ENCODE measurements at regions not wholly inside any gene's neighbourhood (a gene's known extent, or its start where the extent isn't known, plus 50 kb on each side); places are given as distances from the start of the nearest gene placed in this dataset.

GRCh38 chr4:154030152-154030551 is 241.3 kb upstream of the SFRP2 start:
- H3K27ac Mint-ChIP-seq = peak overlapping the region in 2 of 3 experiments; percentile 41 to 56; a peak in 2 of 7 replicates
- no peak overlapping the region for H3K18ac ChIP-seq (ENCODE audit: insufficient read length, low read depth, low read length)
- no peak overlapping the region for H4K8ac ChIP-seq (replicated peaks; ENCODE audit: insufficient read length, low read depth, low read length)
- DNase-seq = no peak
- H3K9ac ChIP-seq (ENCODE audit: extremely low read depth, insufficient read length, low read length) = no peak overlapping the region
- no peak overlapping the region for H2AFZ ChIP-seq (ENCODE audit: low read length)
- no peaks in the 10 kb centered on the region for H3K27me3 ChIP-seq (ENCODE audit: insufficient read depth, low read length)
- H3K36me3 Mint-ChIP-seq (ENCODE audit: insufficient read depth in 1 of 3, low read depth in 3 of 3) = peaks cover 7 to 9% (median 8%) of the 10 kb centered on the region in 3 experiments
- no peak overlapping the region for H3K23ac ChIP-seq (ENCODE audit: insufficient read length, low read depth, low read length)
- peaks cover 24 to 26% of the 10 kb centered on the region in 2 experiments for H3K4me1 Mint-ChIP-seq
- no peaks in the 10 kb centered on the region for H3K9me3 ChIP-seq (ENCODE audit: control insufficient read depth, low read depth, low read length)
- TF ChIP-seq, protein P1, sequence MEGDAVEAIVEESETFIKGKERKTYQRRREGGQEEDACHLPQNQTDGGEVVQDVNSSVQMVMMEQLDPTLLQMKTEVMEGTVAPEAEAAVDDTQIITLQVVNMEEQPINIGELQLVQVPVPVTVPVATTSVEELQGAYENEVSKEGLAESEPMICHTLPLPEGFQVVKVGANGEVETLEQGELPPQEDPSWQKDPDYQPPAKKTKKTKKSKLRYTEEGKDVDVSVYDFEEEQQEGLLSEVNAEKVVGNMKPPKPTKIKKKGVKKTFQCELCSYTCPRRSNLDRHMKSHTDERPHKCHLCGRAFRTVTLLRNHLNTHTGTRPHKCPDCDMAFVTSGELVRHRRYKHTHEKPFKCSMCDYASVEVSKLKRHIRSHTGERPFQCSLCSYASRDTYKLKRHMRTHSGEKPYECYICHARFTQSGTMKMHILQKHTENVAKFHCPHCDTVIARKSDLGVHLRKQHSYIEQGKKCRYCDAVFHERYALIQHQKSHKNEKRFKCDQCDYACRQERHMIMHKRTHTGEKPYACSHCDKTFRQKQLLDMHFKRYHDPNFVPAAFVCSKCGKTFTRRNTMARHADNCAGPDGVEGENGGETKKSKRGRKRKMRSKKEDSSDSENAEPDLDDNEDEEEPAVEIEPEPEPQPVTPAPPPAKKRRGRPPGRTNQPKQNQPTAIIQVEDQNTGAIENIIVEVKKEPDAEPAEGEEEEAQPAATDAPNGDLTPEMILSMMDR (conservative IDR thresholded peaks at IDR 0.05) = no peak
- no peak overlapping the region for H2BK120ac ChIP-seq (ENCODE audit: low read depth, low read length, poor library complexity, severe bottlenecking)
- no peak overlapping the region for H2BK5ac ChIP-seq (ENCODE audit: insufficient read length, low read length)
- H3K4me3 Mint-ChIP-seq = peak overlapping the region in 1 of 2 experiments; percentile 17; a peak in 1 of 5 replicates
- H2BK20ac ChIP-seq (ENCODE audit: low read depth, low read length, poor library complexity, severe bottlenecking) = no peak overlapping the region
- H3K79me2 ChIP-seq (ENCODE audit: insufficient read depth, low read length) = no peaks in the 10 kb centered on the region
- no peak overlapping the region for H3K56ac ChIP-seq (ENCODE audit: insufficient read length, low read depth, low read length)
- H4K5ac ChIP-seq (ENCODE audit: insufficient read length, low read depth, low read length) = no peak overlapping the region
- no peak overlapping the region for H3K4me2 ChIP-seq (ENCODE audit: insufficient read depth, insufficient read length, low read length)
- no peak overlapping the region for H3K27ac ChIP-seq (ENCODE audit: insufficient read length, low read depth, low read length)
- H4K91ac ChIP-seq (ENCODE audit: insufficient read length, low read depth, low read length) = no peak overlapping the region
- no peak overlapping the region for H3T11ph ChIP-seq (ENCODE audit: low read length)
- no peaks in the 10 kb centered on the region for H4K20me1 ChIP-seq (ENCODE audit: control insufficient read depth, insufficient read depth, insufficient read length)
- no peaks in the 10 kb centered on the region for H3K27me3 Mint-ChIP-seq (ENCODE audit: low read depth)
- no CpG with 5 or more reads among the region's 2 CpGs for WGBS (ENCODE audit: extremely low coverage, insufficient read length, low lambda C conversion rate)
- H3K23me2 ChIP-seq (ENCODE audit: insufficient read length, low read depth, low read length, poor library complexity, severe bottlenecking) = no peaks in the 10 kb centered on the region
- H3K4me1 ChIP-seq (ENCODE audit: insufficient read depth, low read length) = peaks cover 9% of the 10 kb centered on the region
- H2BK12ac ChIP-seq (ENCODE audit: insufficient read length, low read depth, low read length) = no peak overlapping the region
- H3K79me1 ChIP-seq (ENCODE audit: insufficient read depth, low read depth, low read length, poor library complexity, severe bottlenecking) = no peaks in the 10 kb centered on the region
- H3K4ac ChIP-seq (ENCODE audit: low read depth, low read length) = no peak overlapping the region
- peaks cover 10 to 13% of the 10 kb centered on the region in 2 experiments; a peak in 4 of 5 replicates for H3K9me3 Mint-ChIP-seq
- H2BK15ac ChIP-seq (ENCODE audit: low read depth, low read length) = no peak overlapping the region
- no peak overlapping the region for H2AK5ac ChIP-seq (ENCODE audit: insufficient read length, low read length)
- no peak overlapping the region for H3K14ac ChIP-seq (ENCODE audit: insufficient read depth, low read length)

Data from H9 (cell line).